BLaER1 treated with 17β-estradiol and CSF1 and Interleukin-3, amounts not matched to agents 10 nM and 100 nM (cell line): ENCODE measurements at regions not wholly inside any gene's neighbourhood (a gene's known extent, or its start where the extent isn't known, plus 50 kb on each side); places are given as distances from the start of the nearest gene placed in this dataset.
"Not testable (repeated sequence)": the region's sequence is repeated elsewhere in the genome, so short reads cannot be mapped to it uniquely, and the experiment has no call there.

ENCODE experiments used
- H3K27ac ChIP-seq, 11 experiments: shearing (Covaris generic); formaldehyde crosslinking; 2 replicates each; pipeline ENCODE4 v1.8.1; 2022
- H3K27me3 ChIP-seq, 11 experiments: shearing (Covaris generic); formaldehyde crosslinking; 2 replicates each; pipeline ENCODE4 v1.8.1; 2022
- H3K36me3 ChIP-seq, 11 experiments: shearing (Covaris generic); formaldehyde crosslinking; 2 replicates each; pipeline ENCODE4 v1.8.1; 2022
- H3K4me1 ChIP-seq, 10 experiments: shearing (Covaris generic); formaldehyde crosslinking; 2 replicates each; pipeline ENCODE4 v1.8.1; 2022
- H3K4me2 ChIP-seq, 11 experiments: shearing (Covaris generic); formaldehyde crosslinking; 2 replicates each; pipeline ENCODE4 v1.8.1; 2022
- H3K4me3 ChIP-seq, 10 experiments: shearing (Covaris generic); formaldehyde crosslinking; 2 replicates each; pipeline ENCODE4 v1.8.1; 2022
- H3K9ac ChIP-seq, 11 experiments: shearing (Covaris generic); formaldehyde crosslinking; 2 replicates each; pipeline ENCODE4 v1.8.1; 2022
- H3K9me3 ChIP-seq, 11 experiments: shearing (Covaris generic); formaldehyde crosslinking; replicated peaks in 1 of 11; 2 replicates each; pipeline ENCODE4 v1.8.1; 2022
- H4K20me1 ChIP-seq, 11 experiments: shearing (Covaris generic); formaldehyde crosslinking; 2 replicates each; pipeline ENCODE4 v1.8.1; 2022
- Cebpa-rat ChIP-seq, 11 experiments: shearing (Covaris generic); IDR thresholded peaks; 2 replicates each; pipeline ENCODE4 v1.8.1; 2022

GRCh38 chr1:30444401-30444800 lies 279.0 kb downstream of the MATN1 start:
- Histone ChIP-seq H3K9ac (no peak overlapping the region), H3K27ac (no peak overlapping the region)
- no peak for TF ChIP-seq Cebpa-rat (IDR thresholded peaks at IDR 0.05)

GRCh38 chr1:30438274-30438673 lies 285.1 kb downstream of the MATN1 start:
- not testable (repeated sequence) for H4K20me1 ChIP-seq

More at GRCh38 chr1:30444401-30444800, 279.0 kb downstream of the MATN1 start:
- Histone ChIP-seq H4K20me1 (no peaks in the 10 kb centered on the region), H3K36me3 (no peaks in the 10 kb centered on the region), H3K27me3 (no peaks in the 10 kb centered on the region), H3K9me3 (peaks cover 0 to 8% (median 0%) of the 10 kb centered on the region in 11 experiments; a peak in 2 of 22 replicates), H3K4me2 (no peak overlapping the region), H3K4me3 (no peak overlapping the region), H3K4me1 (no peaks in the 10 kb centered on the region)

DNA sequence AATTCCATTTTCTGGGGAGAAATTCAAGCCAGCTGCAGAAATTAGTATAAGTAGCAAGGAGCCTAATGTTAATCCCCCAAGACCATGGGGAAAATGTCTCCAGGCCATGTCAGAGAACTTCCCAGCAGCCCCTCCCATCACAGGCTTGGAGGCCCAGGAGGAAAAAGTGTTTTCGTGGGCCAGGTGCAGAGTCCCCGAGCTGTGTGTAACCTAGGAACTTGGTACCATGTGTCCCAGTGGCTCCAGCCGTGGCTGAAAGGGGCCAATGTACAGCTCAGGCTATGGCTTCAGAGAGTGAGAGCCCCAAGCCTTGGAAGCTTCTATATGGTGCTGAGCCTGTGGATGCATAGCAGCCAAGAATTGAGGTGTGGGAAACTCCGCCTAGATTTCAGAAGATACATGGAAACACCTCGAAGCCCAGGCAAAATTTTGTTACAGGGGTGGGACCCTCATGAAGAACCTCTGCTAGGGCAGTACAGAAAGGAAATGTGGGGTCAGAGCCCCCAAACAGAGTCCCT lies 286.3 kb downstream of the MATN1 start:
- Histone ChIP-seq H3K36me3 (no peaks in the 10 kb centered on the region), H3K4me3 (no peak overlapping the region), H3K4me2 (no peak overlapping the region), H4K20me1 (no peaks in the 10 kb centered on the region), H3K27ac (no peak overlapping the region), H3K27me3 (no peaks in the 10 kb centered on the region), H3K9me3 (peaks cover 29 to 35% (median 32%) of the 10 kb centered on the region in 11 experiments), H3K4me1 (peaks cover 0 to 9% (median 0%) of the 10 kb centered on the region in 10 experiments; a peak in 2 of 20 replicates), H3K9ac (no peak overlapping the region)
- TF ChIP-seq Cebpa-rat (IDR thresholded peaks at IDR 0.05): no peak

More at GRCh38 chr1:30438274-30438673, 285.1 kb downstream of the MATN1 start:
- H3K4me2 ChIP-seq, H3K27me3 ChIP-seq, H3K36me3 ChIP-seq, H3K4me1 ChIP-seq, H3K9ac ChIP-seq, H3K27ac ChIP-seq, H3K4me3 ChIP-seq: not testable (repeated sequence)
- H3K9me3 ChIP-seq: peaks cover 26 to 32% (median 30%) of the 10 kb centered on the region in 11 experiments

GRCh38 chr1:30427545-30427944 lies 295.8 kb downstream of the MATN1 start:
- no peak overlapping the region for H3K27ac ChIP-seq
- no peaks in the 10 kb centered on the region for H3K36me3 ChIP-seq
- H3K9me3 ChIP-seq: peaks cover 33 to 48% (median 38%) of the 10 kb centered on the region in 11 experiments
- no peak overlapping the region for H3K4me2 ChIP-seq
- no peak overlapping the region for H3K4me3 ChIP-seq
- peaks cover 0 to 24% (median 17%) of the 10 kb centered on the region in 10 experiments; a peak in 14 of 20 replicates for H3K4me1 ChIP-seq
- H3K9ac ChIP-seq: no peak overlapping the region
- H4K20me1 ChIP-seq: no peaks in the 10 kb centered on the region
- no peak for TF ChIP-seq Cebpa-rat (IDR thresholded peaks at IDR 0.05)
- no peaks in the 10 kb centered on the region for H3K27me3 ChIP-seq

DNA sequence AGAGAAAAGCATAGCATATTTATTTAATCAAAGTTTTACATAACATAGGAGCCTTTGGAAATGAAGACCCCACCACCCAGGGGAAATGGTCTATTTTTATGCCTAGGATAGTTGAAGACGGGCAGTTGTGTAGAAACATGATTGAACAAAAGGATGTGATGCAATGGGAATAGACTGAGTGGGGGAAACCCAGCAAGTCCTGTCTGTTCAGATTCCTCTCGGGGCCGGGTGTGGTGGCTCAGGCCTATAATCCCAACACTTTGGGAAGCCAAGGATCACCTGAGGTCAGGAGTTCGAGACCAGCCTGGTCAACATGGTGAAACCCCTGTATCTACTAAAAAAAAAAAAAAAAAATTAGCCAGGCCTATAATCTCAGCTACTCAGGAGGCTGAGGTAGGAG lies 298.3 kb downstream of the MATN1 start:
- Histone ChIP-seq H3K9ac (no peak overlapping the region), H4K20me1 (no peaks in the 10 kb centered on the region), H3K27ac (peak overlapping the region in 3 of 11 experiments; percentile 21 to 61 (median 49); a peak in 5 of 22 replicates)

GRCh38 chr1:30423570-30423969 lies 299.8 kb downstream of the MATN1 start:
- Histone ChIP-seq H3K9me3 (peaks cover 22 to 41% (median 28%) of the 10 kb centered on the region in 11 experiments), H3K27ac (peak overlapping the region in 1 of 11 experiments; percentile 23; a peak in 1 of 22 replicates), H3K36me3 (no peaks in the 10 kb centered on the region), H3K9ac (no peak overlapping the region), H3K4me3 (no peak overlapping the region), H4K20me1 (no peaks in the 10 kb centered on the region), H3K4me1 (peaks cover 0 to 21% (median 16%) of the 10 kb centered on the region in 10 experiments; a peak in 14 of 20 replicates), H3K27me3 (no peaks in the 10 kb centered on the region), H3K4me2 (no peak overlapping the region)
- no peak for TF ChIP-seq Cebpa-rat (IDR thresholded peaks at IDR 0.05)

More for the DNA sequence above, 298.3 kb downstream of the MATN1 start:
- Histone ChIP-seq H3K4me1 (peaks cover 0 to 24% (median 17%) of the 10 kb centered on the region in 10 experiments; a peak in 14 of 20 replicates), H3K27me3 (no peaks in the 10 kb centered on the region), H3K4me3 (no peak overlapping the region), H3K36me3 (no peaks in the 10 kb centered on the region), H3K4me2 (peak overlapping the region in 9 of 11 experiments; percentile 25 to 60 (median 45); a peak in 17 of 22 replicates), H3K9me3 (peaks cover 25 to 43% (median 32%) of the 10 kb centered on the region in 11 experiments)
- no peak for TF ChIP-seq Cebpa-rat (IDR thresholded peaks at IDR 0.05)

- TF ChIP-seq Cebpa-rat (IDR thresholded peaks at IDR 0.05): no peak
- Histone ChIP-seq H3K27me3 (no peaks in the 10 kb centered on the region), H3K36me3 (no peaks in the 10 kb centered on the region), H3K4me2 (no peak overlapping the region), H3K4me1 (peaks cover 0 to 21% (median 15%) of the 10 kb centered on the region in 10 experiments; a peak in 14 of 20 replicates), H3K9me3 (peaks cover 8 to 28% (median 15%) of the 10 kb centered on the region in 11 experiments), H3K4me3 (no peak overlapping the region), H3K27ac (no peak overlapping the region), H3K9ac (no peak overlapping the region), H4K20me1 (no peaks in the 10 kb centered on the region; a peak in 1 of 22 replicates)
Observed at GRCh38 chr1:30422251-30422650, 301.1 kb downstream of the MATN1 start.

DNA sequence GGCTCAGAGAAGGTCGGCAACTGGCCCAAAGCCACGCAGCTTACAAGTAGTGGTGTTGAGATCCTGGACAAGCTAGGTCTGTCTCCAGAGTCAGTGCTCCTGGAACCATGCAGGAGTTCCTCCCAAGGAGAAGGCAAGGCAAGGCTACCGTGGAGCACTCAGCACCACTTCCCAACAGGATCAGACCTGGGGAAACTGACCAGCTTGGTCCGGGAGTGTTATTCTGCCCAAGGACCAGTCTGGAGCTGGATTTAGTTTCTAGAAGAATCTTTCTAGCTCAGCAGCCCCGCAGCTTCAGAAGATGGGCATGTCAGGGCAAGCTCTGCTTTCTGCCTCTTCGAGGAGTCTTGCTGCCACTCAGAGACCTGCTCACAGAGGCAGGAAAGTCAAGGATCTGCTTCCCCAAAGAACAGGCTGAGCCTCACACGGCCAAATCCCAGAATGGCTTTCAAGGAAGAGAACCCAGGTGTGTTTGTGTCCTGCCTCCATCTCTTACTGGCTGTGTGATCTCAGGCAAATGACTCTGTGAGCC lies 302.8 kb downstream of the MATN1 start:
- Histone ChIP-seq H3K27ac (no peak overlapping the region), H3K4me1 (peaks cover 0 to 17% (median 11%) of the 10 kb centered on the region in 10 experiments; a peak in 14 of 20 replicates), H3K27me3 (no peaks in the 10 kb centered on the region), H3K9ac (no peak overlapping the region), H4K20me1 (no peaks in the 10 kb centered on the region; a peak in 1 of 22 replicates), H3K4me3 (no peak overlapping the region), H3K9me3 (peaks cover 0 to 19% (median 11%) of the 10 kb centered on the region in 11 experiments; a peak in 16 of 22 replicates), H3K4me2 (no peak overlapping the region), H3K36me3 (no peaks in the 10 kb centered on the region)
- TF ChIP-seq Cebpa-rat (IDR thresholded peaks at IDR 0.05): no peak

DNA sequence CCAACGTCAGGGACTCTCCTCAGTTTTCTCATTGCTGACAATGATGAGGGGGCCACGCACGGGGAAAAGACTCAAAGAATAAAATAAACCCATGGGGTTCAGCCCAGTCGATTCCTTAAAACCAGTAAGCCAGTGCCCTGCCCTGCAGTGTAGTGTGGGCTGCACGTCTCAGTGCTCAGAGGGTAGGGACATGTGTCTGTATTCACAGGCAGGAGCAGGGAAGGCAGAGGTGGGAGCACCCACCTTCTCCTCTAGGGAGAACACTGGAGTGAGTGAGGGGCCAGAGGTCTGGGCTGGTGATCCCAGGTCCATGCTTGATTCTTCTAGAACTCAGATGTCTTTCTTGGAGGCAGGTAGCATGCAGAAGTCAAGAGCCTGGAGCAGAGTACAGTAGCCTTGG lies 303.6 kb downstream of the MATN1 start:
- Histone ChIP-seq H3K4me3 (no peak overlapping the region), H3K4me2 (no peak overlapping the region), H4K20me1 (no peaks in the 10 kb centered on the region; a peak in 1 of 22 replicates), H3K27ac (no peak overlapping the region), H3K9me3 (peaks cover 0 to 19% (median 11%) of the 10 kb centered on the region in 11 experiments; a peak in 16 of 22 replicates), H3K4me1 (peaks cover 0 to 17% (median 12%) of the 10 kb centered on the region in 10 experiments; a peak in 14 of 20 replicates), H3K36me3 (no peaks in the 10 kb centered on the region), H3K9ac (no peak overlapping the region), H3K27me3 (no peaks in the 10 kb centered on the region)
- no peak for TF ChIP-seq Cebpa-rat (IDR thresholded peaks at IDR 0.05)
